MM.1S (cell line): ENCODE measurements at regions not wholly inside any gene's neighbourhood (a gene's known extent, or its start where the extent isn't known, plus 50 kb on each side); places are given as distances from the start of the nearest gene placed in this dataset.
"Not testable (repeated sequence)": the region's sequence is repeated elsewhere in the genome, so short reads cannot be mapped to it uniquely, and the experiment has no call there.

ENCODE experiments used
- EZH2 ChIP-seq: fragments of 300-600 bp; sonication (generic); optimal IDR thresholded peaks from 2 replicates; pipeline ENCODE3; 2017; ENCODE audit warnings: low read depth, mild to moderate bottlenecking, antibody characterized with exemption, low read length, mixed read lengths
- TF ChIP-seq, protein P1 (sequence below): fragments of 300-600 bp; sonication (generic); IDR thresholded peaks from 2 replicates; pipeline ENCODE4 v1.5.1; 2016; ENCODE audit warnings: antibody characterized with exemption, low read length, mixed read lengths

GRCh38 chr20:30724688-30725074 lies 532.8 kb upstream of the DEFB115 start:
- TF ChIP-seq, protein P1, sequence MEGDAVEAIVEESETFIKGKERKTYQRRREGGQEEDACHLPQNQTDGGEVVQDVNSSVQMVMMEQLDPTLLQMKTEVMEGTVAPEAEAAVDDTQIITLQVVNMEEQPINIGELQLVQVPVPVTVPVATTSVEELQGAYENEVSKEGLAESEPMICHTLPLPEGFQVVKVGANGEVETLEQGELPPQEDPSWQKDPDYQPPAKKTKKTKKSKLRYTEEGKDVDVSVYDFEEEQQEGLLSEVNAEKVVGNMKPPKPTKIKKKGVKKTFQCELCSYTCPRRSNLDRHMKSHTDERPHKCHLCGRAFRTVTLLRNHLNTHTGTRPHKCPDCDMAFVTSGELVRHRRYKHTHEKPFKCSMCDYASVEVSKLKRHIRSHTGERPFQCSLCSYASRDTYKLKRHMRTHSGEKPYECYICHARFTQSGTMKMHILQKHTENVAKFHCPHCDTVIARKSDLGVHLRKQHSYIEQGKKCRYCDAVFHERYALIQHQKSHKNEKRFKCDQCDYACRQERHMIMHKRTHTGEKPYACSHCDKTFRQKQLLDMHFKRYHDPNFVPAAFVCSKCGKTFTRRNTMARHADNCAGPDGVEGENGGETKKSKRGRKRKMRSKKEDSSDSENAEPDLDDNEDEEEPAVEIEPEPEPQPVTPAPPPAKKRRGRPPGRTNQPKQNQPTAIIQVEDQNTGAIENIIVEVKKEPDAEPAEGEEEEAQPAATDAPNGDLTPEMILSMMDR = not testable (repeated sequence)
- TF ChIP-seq EZH2 = not testable (repeated sequence)
